GM12878 (cell line): ENCODE measurements at regions not wholly inside any gene's neighbourhood (a gene's known extent, or its start where the extent isn't known, plus 50 kb on each side); places are given as distances from the start of the nearest gene placed in this dataset.

Source experiments
- ATAC-seq: fragments of 200-7000 bp; cut with Tn5 transposase; 3 replicates; pipeline ENCODE4 v1.9.1; 2020; ENCODE audit warnings: mild to moderate bottlenecking, moderate library complexity
- BruUV-seq: library from RNA; stranded (reverse); fragments of 400-500 nt; replicated peaks from 2 replicates; lab custom pipeline; 2021; lab: Mats Ljungman, UMichigan
- CTCF ChIA-PET: fragments of 300-600 bp; sonication (Branson Sonifier 250); formaldehyde crosslinking; extraction: SDS; loops from one replicate; lab custom pipeline; 2021; ENCODE audit warnings: inconsistent platforms; lab: Yijun Ruan, JAX
- POLR2A ChIA-PET: fragments of 350-600 bp; formaldehyde crosslinking; extraction: SDS; loops from one replicate; lab custom pipeline; 2021; ENCODE audit warnings: inconsistent platforms; lab: Charles Lee
- RAD21 ChIA-PET: fragments of 300-600 bp; sonication (Branson Sonifier 250); formaldehyde crosslinking; loops from one replicate; lab custom pipeline; 2023; ENCODE audit warnings: antibody characterized with exemption; ENCODE audit not compliant: unreplicated experiment; lab: Charles Lee
- SMC1A ChIA-PET: fragments of 300-600 bp; sonication (Branson Sonifier 250); formaldehyde crosslinking; loops from one replicate; lab custom pipeline; 2023; ENCODE audit not compliant: unreplicated experiment, uncharacterized antibody; lab: Charles Lee
- DNase-seq: peaks from one replicate; pipeline ENCODE4 v3.0.0-alpha.2; 2011; ENCODE audit warnings: low read depth, low spot score
- FAIRE-seq: peaks from 3 replicates; lab custom pipeline; 2011; peaks lifted over from hg19 to GRCh38; lab: Jason Lieb, UNC
- H2AFZ ChIP-seq: 2 replicates; pipeline ENCODE4 v1.6.0; 2011; ENCODE audit warnings: low read depth, low read length, control low read depth; ENCODE audit not compliant: control insufficient read depth
- H3K27ac ChIP-seq: 2 replicates; pipeline ENCODE4 v1.5.1; 2011; ENCODE audit warnings: control low read depth; ENCODE audit not compliant: control insufficient read depth, insufficient read depth
- H3K27me3 ChIP-seq, 2 experiments: replicated peaks in 1 of 2; 2 replicates each; pipeline versions ENCODE4 v1.6.0 to v1.6.1; 2011; ENCODE audit warnings: low read length in 1 of 2; ENCODE audit not compliant: control insufficient read depth in 2 of 2, insufficient read depth in 2 of 2
- H3K36me3 ChIP-seq, 2 experiments: 2 replicates each; pipeline ENCODE4 v1.5.1; 2011; ENCODE audit warnings: low read length in 1 of 2; ENCODE audit not compliant: control insufficient read depth in 2 of 2, insufficient read depth in 2 of 2
- H3K4me1 ChIP-seq: 2 replicates; pipeline ENCODE4 v1.6.1; 2011; ENCODE audit warnings: mild to moderate bottlenecking, low read length, moderate library complexity, mixed read lengths; ENCODE audit not compliant: control insufficient read depth, insufficient read depth
- H3K4me2 ChIP-seq: 2 replicates; pipeline ENCODE4 v1.6.0; 2011; ENCODE audit warnings: control low read depth; ENCODE audit not compliant: control insufficient read depth, insufficient read depth
- H3K4me3 ChIP-seq: fragments of 200-600 bp; sonication (generic); 2 replicates; pipeline ENCODE4 v1.5.1; 2016
- H3K79me2 ChIP-seq: 2 replicates; pipeline ENCODE4 v1.6.0; 2011; ENCODE audit warnings: low read length; ENCODE audit not compliant: control insufficient read depth, insufficient read depth
- H3K9ac ChIP-seq: 2 replicates; pipeline ENCODE4 v1.8.0; 2011; ENCODE audit warnings: low read length, control low read depth, mixed read lengths; ENCODE audit not compliant: control insufficient read depth, insufficient read depth
- H3K9me3 ChIP-seq: replicated peaks from 3 replicates; pipeline ENCODE4 v1.5.1; 2011; ENCODE audit warnings: mild to moderate bottlenecking, low read length; ENCODE audit not compliant: control insufficient read depth, insufficient read depth
- H4K20me1 ChIP-seq: 2 replicates; pipeline ENCODE4 v1.6.0; 2011; ENCODE audit not compliant: control insufficient read depth, insufficient read depth
- CHD2 ChIP-seq: IDR thresholded peaks from 2 replicates; pipeline ENCODE4 v1.6.1; 2011; ENCODE audit warnings: low read depth, low read length, improper control_type of control experiment, borderline replicate concordance
- FOS ChIP-seq: IDR thresholded peaks from 3 replicates; pipeline ENCODE4 v1.6.1; 2011; ENCODE audit warnings: borderline replicate concordance; ENCODE audit not compliant: insufficient read length; ENCODE audit errors: extremely low read depth
- HCFC1 ChIP-seq: fragments of 150-350 bp; IDR thresholded peaks from 2 replicates; pipeline ENCODE4 v1.6.1; 2014; ENCODE audit warnings: low read length
- RAD51 ChIP-seq: fragments of 450-650 bp; IDR thresholded peaks from 2 replicates; pipeline ENCODE4 v1.6.1; 2016; ENCODE audit warnings: moderate library complexity, mild to moderate bottlenecking, inconsistent platforms
- SMC3 ChIP-seq: IDR thresholded peaks from 2 replicates; pipeline ENCODE4 v1.6.1; 2011; ENCODE audit warnings: low read length, improper control_type of control experiment, borderline replicate concordance
- SP1 ChIP-seq: IDR thresholded peaks from one replicate; pipeline ENCODE4 v1.6.1; 2011; ENCODE audit warnings: low read depth, low read length
- SREBF1 ChIP-seq: IDR thresholded peaks from 2 replicates; pipeline ENCODE4 v1.6.1; 2012; ENCODE audit warnings: mild to moderate bottlenecking, low read length
- TAF1 ChIP-seq: IDR thresholded peaks from 2 replicates; pipeline ENCODE4 v1.6.1; 2011; ENCODE audit warnings: mild to moderate bottlenecking, low read depth, low read length, borderline replicate concordance
- WGBS: methylation state at CpG from one replicate; pipeline ENCODE4 v1.1.6; 2016; ENCODE audit warnings: low lambda C conversion rate; ENCODE audit not compliant: insufficient replicate concordance, insufficient coverage; ENCODE audit errors: missing lambda C conversion rate; 5-methylcytosine and 5-hydroxymethylcytosine counted together
- in situ Hi-C: fragments of 300-500 bp; cut with MboI; formaldehyde crosslinking; loops from 9 replicates; pipeline ENCODE4 v1.14.3; 2018; ENCODE audit warnings: mixed read lengths
- intact Hi-C: fragments of 100-400 bp; cut with micrococcal nuclease; formaldehyde crosslinking; loops from one replicate; pipeline ENCODE4 v1.14.2; 2022; ENCODE audit not compliant: unreplicated experiment
- TF ChIP-seq, protein P1 (sequence below): IDR thresholded peaks from 2 replicates; pipeline ENCODE4 v1.6.1; 2012; ENCODE audit warnings: low read depth, low read length, improper control_type of control experiment
- TF ChIP-seq, protein P2 (sequence below): IDR thresholded peaks from 2 replicates; pipeline ENCODE4 v1.6.1; 2012; ENCODE audit warnings: low read depth, low read length, improper control_type of control experiment
- TF ChIP-seq, protein P3 (sequence below): fragments of 450-650 bp; IDR thresholded peaks from 2 replicates; pipeline ENCODE4 v1.6.1; 2014; ENCODE audit warnings: mild to moderate bottlenecking
- TF ChIP-seq, protein P4 (sequence below): fragments of 150-350 bp; IDR thresholded peaks from 2 replicates; pipeline ENCODE4 v1.6.1; 2016; ENCODE audit warnings: low read depth, low read length

DNA sequence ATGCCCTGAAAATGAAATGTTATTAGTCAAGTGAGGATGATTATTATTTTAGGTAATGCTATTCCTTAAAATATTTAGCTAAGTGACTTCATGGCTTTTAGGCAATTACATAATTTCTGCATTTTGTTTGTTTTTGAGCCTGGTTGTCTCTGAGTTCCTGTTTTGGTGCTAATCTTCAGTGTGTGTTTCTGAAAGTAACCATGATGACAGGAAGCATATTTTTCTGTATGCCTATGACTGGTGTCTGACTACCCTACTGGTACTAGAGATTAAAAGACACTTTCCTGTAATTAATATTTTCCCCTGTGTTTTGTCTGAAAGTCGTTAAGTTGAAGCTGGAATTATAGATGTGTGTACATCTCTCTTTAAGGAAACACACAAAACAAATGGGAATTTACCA lies 295.0 kb upstream of the SPRED2 start:
- Histone ChIP-seq H3K9me3 (no peaks in the 10 kb centered on the region), H3K27me3 (peaks cover 0 to 2% of the 10 kb centered on the region in 2 experiments; a peak in 1 of 4 replicates), H3K27ac (no peak overlapping the region), H3K9ac (no peak overlapping the region), H2AFZ (no peak overlapping the region), H3K79me2 (no peaks in the 10 kb centered on the region), H3K36me3 (no peaks in the 10 kb centered on the region), H3K4me2 (no peak overlapping the region), H3K4me1 (no peaks in the 10 kb centered on the region), H3K4me3 (no peak overlapping the region), H4K20me1 (no peaks in the 10 kb centered on the region)
- ChIA-PET SMC1A (interaction anchor here (1.2 kb wide), 1 partner anchor 16 kb away, joined by 6 read pairs; no protein-coding TSS in a partner anchor), CTCF (no interaction called here), POLR2A (no interaction called here), RAD21 (no interaction called here)
- ATAC-seq (no peak), FAIRE-seq (no peak), DNase-seq (no peak)
- 0% methylated on average over 1 of the region's 1 CpG for WGBS
- in situ Hi-C loops, result no loop called here
- no TSS peak for BruUV-seq
- intact Hi-C loops, result no loop called here
- no peak for TF ChIP-seq CHD2
- no peak for TF ChIP-seq TAF1
- TF ChIP-seq, protein P1, sequence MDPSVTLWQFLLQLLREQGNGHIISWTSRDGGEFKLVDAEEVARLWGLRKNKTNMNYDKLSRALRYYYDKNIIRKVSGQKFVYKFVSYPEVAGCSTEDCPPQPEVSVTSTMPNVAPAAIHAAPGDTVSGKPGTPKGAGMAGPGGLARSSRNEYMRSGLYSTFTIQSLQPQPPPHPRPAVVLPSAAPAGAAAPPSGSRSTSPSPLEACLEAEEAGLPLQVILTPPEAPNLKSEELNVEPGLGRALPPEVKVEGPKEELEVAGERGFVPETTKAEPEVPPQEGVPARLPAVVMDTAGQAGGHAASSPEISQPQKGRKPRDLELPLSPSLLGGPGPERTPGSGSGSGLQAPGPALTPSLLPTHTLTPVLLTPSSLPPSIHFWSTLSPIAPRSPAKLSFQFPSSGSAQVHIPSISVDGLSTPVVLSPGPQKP, result no peak
- TF ChIP-seq SMC3, result no peak
- TF ChIP-seq, protein P2, sequence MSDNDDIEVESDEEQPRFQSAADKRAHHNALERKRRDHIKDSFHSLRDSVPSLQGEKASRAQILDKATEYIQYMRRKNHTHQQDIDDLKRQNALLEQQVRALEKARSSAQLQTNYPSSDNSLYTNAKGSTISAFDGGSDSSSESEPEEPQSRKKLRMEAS, result no peak
- TF ChIP-seq SREBF1, result no peak

DNA sequence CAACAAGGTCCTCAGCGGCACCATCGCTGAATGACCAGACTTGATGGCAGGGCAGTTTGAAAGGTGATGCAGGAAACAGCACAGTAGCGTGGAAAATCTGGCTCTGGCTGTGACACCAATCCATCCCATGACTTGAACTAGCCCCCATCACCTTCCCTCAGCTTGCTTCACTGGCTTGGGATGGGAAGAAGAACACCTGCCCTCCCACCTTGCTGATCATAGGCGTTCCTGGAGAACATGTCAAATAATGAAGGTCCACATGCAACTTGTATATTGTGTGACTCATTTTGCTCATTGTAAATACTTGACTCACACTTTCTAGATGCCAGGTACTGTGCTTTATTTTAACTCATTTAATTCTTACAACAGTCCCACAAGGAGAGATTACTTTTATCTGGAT lies 292.4 kb upstream of the SPRED2 start:
- H3K4me3 ChIP-seq, result no peak overlapping the region
- no peak overlapping the region for H3K4me2 ChIP-seq
- no peak overlapping the region for H3K9ac ChIP-seq
- in situ Hi-C loops, result no loop called here
- H3K27me3 ChIP-seq, result no peaks in the 10 kb centered on the region
- H3K9me3 ChIP-seq, result no peaks in the 10 kb centered on the region
- no TSS peak for BruUV-seq
- H3K79me2 ChIP-seq, result no peaks in the 10 kb centered on the region
- H4K20me1 ChIP-seq, result no peaks in the 10 kb centered on the region
- no peak overlapping the region for H2AFZ ChIP-seq
- ChIA-PET RAD21 (no interaction called here), SMC1A (no interaction called here), POLR2A (no interaction called here), CTCF (no interaction called here)
- H3K27ac ChIP-seq, result no peak overlapping the region
- DNase-seq (no peak), ATAC-seq (no peak), FAIRE-seq (no peak)
- H3K36me3 ChIP-seq, result no peaks in the 10 kb centered on the region
- 35% methylated on average over 4 of the region's 4 CpGs for WGBS
- intact Hi-C loops, result no loop called here
- no peaks in the 10 kb centered on the region for H3K4me1 ChIP-seq
- TF ChIP-seq, protein P3, sequence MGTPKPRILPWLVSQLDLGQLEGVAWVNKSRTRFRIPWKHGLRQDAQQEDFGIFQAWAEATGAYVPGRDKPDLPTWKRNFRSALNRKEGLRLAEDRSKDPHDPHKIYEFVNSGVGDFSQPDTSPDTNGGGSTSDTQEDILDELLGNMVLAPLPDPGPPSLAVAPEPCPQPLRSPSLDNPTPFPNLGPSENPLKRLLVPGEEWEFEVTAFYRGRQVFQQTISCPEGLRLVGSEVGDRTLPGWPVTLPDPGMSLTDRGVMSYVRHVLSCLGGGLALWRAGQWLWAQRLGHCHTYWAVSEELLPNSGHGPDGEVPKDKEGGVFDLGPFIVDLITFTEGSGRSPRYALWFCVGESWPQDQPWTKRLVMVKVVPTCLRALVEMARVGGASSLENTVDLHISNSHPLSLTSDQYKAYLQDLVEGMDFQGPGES, result no peak
- TF ChIP-seq RAD51 (no peak), FOS (no peak), HCFC1 (no peak), SP1 (no peak)
- TF ChIP-seq, protein P2, result no peak
- TF ChIP-seq, protein P4, sequence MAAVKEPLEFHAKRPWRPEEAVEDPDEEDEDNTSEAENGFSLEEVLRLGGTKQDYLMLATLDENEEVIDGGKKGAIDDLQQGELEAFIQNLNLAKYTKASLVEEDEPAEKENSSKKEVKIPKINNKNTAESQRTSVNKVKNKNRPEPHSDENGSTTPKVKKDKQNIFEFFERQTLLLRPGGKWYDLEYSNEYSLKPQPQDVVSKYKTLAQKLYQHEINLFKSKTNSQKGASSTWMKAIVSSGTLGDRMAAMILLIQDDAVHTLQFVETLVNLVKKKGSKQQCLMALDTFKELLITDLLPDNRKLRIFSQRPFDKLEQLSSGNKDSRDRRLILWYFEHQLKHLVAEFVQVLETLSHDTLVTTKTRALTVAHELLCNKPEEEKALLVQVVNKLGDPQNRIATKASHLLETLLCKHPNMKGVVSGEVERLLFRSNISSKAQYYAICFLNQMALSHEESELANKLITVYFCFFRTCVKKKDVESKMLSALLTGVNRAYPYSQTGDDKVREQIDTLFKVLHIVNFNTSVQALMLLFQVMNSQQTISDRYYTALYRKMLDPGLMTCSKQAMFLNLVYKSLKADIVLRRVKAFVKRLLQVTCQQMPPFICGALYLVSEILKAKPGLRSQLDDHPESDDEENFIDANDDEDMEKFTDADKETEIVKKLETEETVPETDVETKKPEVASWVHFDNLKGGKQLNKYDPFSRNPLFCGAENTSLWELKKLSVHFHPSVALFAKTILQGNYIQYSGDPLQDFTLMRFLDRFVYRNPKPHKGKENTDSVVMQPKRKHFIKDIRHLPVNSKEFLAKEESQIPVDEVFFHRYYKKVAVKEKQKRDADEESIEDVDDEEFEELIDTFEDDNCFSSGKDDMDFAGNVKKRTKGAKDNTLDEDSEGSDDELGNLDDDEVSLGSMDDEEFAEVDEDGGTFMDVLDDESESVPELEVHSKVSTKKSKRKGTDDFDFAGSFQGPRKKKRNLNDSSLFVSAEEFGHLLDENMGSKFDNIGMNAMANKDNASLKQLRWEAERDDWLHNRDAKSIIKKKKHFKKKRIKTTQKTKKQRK, result no peak
